Left lung (tissue), 4 donors: ENCODE measurements at regions not wholly inside any gene's neighbourhood (a gene's known extent, or its start where the extent isn't known, plus 50 kb on each side); places are given as distances from the start of the nearest gene placed in this dataset.

Experiments used
- ATAC-seq: fragments of 200-7000 bp; cut with Tn5 transposase; one replicate; pipeline ENCODE4 v1.9.1; 2020; ENCODE audit warnings: moderate library complexity
- DNase-seq, 4 donors: peaks; one replicate each; pipeline ENCODE4 v3.0.0-alpha.2; 2013 to 2020
- H3K27ac ChIP-seq, 2 donors: fragments of 200-600 bp; sonication (generic) in 1 of 2; one replicate each; pipeline versions ENCODE4 v1.5.0 to v1.8.0; 2020 to 2021
- H3K27me3 ChIP-seq, 2 donors: fragments of 200-600 bp; sonication (generic) in 1 of 2; one replicate each; pipeline versions ENCODE4 v1.5.0 to v1.8.0; 2020 to 2021
- H3K36me3 ChIP-seq, 2 donors: fragments of 200-600 bp; sonication (generic) in 1 of 2; one replicate each; pipeline versions ENCODE4 v1.5.0 to v1.8.0; 2020 to 2021
- H3K4me1 ChIP-seq, 2 donors: fragments of 200-600 bp; one replicate each; pipeline ENCODE4 v1.8.0; 2021
- H3K4me3 ChIP-seq, 2 donors: fragments of 200-600 bp; sonication (generic) in 1 of 2; one replicate each; pipeline versions ENCODE4 v1.5.0 to v1.8.0; 2020 to 2021; ENCODE audit warnings: mild to moderate bottlenecking in 1 of 2
- H3K9me3 ChIP-seq, 2 donors: fragments of 200-600 bp; sonication (generic) in 1 of 2; one replicate each; pipeline versions ENCODE4 v1.5.0 to v1.8.0; 2020 to 2021
- CTCF ChIP-seq, 2 donors: fragments of 200-600 bp; sonication (generic) in 1 of 2; IDR thresholded peaks; one replicate each; pipeline versions ENCODE4 v1.5.0 to v1.8.0; 2021; ENCODE audit warnings: antibody characterized with exemption in 2 of 2
- intact Hi-C, 2 donors: fragments of 100-400 bp; cut with DNase I; formaldehyde crosslinking; loops; one replicate each; pipeline versions ENCODE4 v1.11.2 to v1.14.2; 2022
- donor health status: DM: no; HTN: yes; CAD: no.
- donor health status: DM: no; HTN: no; CAD: no.

GRCh38 chr1:177341773-177342172 lies 171.0 kb downstream of the BRINP2 start:
- intact Hi-C loops: no loop called here
- Histone ChIP-seq H3K36me3 (no peaks in the 10 kb centered on the region), H3K27me3 (no peaks in the 10 kb centered on the region), H3K4me3 (no peak overlapping the region), H3K4me1 (no peaks in the 10 kb centered on the region), H3K9me3 (no peaks in the 10 kb centered on the region), H3K27ac (no peak overlapping the region)
- ATAC-seq (no peak), DNase-seq (no peak)
- no peak for TF ChIP-seq CTCF (IDR thresholded peaks at IDR 0.05)

- no peak for TF ChIP-seq CTCF (IDR thresholded peaks at IDR 0.05)
- Histone ChIP-seq H3K27me3 (no peaks in the 10 kb centered on the region), H3K27ac (no peak overlapping the region), H3K36me3 (no peaks in the 10 kb centered on the region), H3K9me3 (no peaks in the 10 kb centered on the region), H3K4me3 (no peak overlapping the region), H3K4me1 (no peaks in the 10 kb centered on the region)
- DNase-seq (no peak), ATAC-seq (no peak)
- intact Hi-C loops: no loop called here
Observed at GRCh38 chr1:177340601-177341067, 169.9 kb downstream of the BRINP2 start.

- no peaks in the 10 kb centered on the region for H3K27me3 ChIP-seq
- no peak for DNase-seq
- no peak overlapping the region for H3K4me3 ChIP-seq
- no peaks in the 10 kb centered on the region for H3K36me3 ChIP-seq
- no peaks in the 10 kb centered on the region for H3K9me3 ChIP-seq
- H3K27ac ChIP-seq: no peak overlapping the region
- no peaks in the 10 kb centered on the region for H3K4me1 ChIP-seq
- ATAC-seq: no peak
- intact Hi-C loops: no loop called here
- no peak for TF ChIP-seq CTCF (IDR thresholded peaks at IDR 0.05)
Observed at GRCh38 chr1:177338376-177338775, 167.6 kb downstream of the BRINP2 start.

DNA sequence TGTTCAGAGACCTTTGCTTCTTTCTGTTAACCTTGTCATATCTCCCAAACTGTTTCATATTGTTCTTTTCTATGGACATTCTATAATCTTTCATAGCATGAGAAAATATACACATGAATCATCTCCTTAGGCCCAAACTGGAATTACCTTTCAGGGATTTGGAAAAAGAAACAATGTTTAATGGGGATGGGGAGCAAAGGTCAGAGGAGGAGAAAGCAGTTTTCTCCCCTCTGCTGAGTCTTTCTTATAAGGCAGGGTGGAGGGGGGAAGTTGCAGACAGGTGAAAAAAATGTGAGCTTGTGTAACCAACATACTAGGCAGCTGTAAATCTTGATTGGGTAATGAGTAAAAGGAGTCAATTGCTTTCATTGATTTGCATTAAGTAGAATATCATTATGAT lies 164.1 kb downstream of the BRINP2 start:
- H3K27ac ChIP-seq: no peak overlapping the region
- no peak for ATAC-seq
- no peak for TF ChIP-seq CTCF (IDR thresholded peaks at IDR 0.05)

DNA sequence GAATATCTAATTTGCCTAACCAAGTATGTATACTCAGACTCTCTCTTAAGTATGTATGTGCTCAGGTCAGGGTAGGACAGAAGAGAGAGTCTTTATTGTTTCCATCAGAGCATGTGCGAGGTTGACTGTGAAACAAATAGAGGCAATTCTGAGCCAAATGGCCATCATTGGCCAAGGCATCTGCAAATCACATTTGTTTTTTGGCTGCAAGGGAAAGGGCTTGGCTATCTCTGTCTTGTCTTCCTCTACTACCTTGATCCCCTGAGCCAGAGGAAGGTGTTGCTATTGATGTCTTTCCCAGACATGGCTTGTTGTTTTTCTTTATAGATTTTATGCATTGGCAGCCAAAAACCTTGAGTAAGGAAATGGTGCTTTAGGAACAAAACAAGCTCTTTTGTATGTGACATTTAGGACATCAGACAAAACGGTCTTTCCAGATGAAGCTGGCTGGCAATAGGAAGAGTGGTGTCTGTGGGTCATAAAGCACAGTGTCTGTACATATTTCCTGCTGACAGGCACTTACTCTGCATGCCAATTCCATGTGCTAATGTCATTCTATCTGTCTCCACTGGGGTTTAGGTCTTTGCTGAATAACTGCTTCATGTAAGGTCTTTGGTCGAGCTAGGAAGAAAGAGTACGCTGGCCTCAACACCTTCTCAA lies 163.3 kb downstream of the BRINP2 start:
- no peaks in the 10 kb centered on the region for H3K9me3 ChIP-seq
- no peaks in the 10 kb centered on the region for H3K4me1 ChIP-seq
- DNase-seq (no peak), ATAC-seq (no peak)
- TF ChIP-seq CTCF (IDR thresholded peaks at IDR 0.05): no peak
- no peaks in the 10 kb centered on the region for H3K27me3 ChIP-seq
- no peak overlapping the region for H3K4me3 ChIP-seq
- H3K36me3 ChIP-seq: no peaks in the 10 kb centered on the region
- intact Hi-C loops: no loop called here
- H3K27ac ChIP-seq: no peak overlapping the region

More for the DNA sequence above, 164.1 kb downstream of the BRINP2 start:
- no peaks in the 10 kb centered on the region for H3K27me3 ChIP-seq
- no peak for DNase-seq
- H3K36me3 ChIP-seq: no peaks in the 10 kb centered on the region
- no peaks in the 10 kb centered on the region for H3K9me3 ChIP-seq
- no peak overlapping the region for H3K4me3 ChIP-seq
- H3K4me1 ChIP-seq: no peaks in the 10 kb centered on the region
- intact Hi-C loops: no loop called here
